Right lobe of liver (tissue), 6 donors: ENCODE measurements at regions not wholly inside any gene's neighbourhood (a gene's known extent, or its start where the extent isn't known, plus 50 kb on each side); places are given as distances from the start of the nearest gene placed in this dataset.

Experiments
- ATAC-seq, 4 donors: fragments of 200-7000 bp; cut with Tn5 transposase; one replicate each; pipeline ENCODE4 v1.9.1; 2020; ENCODE audit warnings: mild to moderate bottlenecking in 4 of 4, moderate library complexity in 4 of 4
- DNase-seq, 3 donors: peaks; one replicate each; pipeline ENCODE4 v3.0.0-alpha.2; 2020
- H3K27ac ChIP-seq, 3 donors: fragments of 200-600 bp; one replicate each; pipeline ENCODE4 v1.8.0; 2022
- H3K27me3 ChIP-seq, 2 donors: fragments of 200-600 bp; one replicate each; pipeline ENCODE4 v1.8.0; 2022
- H3K36me3 ChIP-seq, 4 donors: fragments of 200-600 bp; sonication (generic) in 1 of 4; one replicate each; pipeline versions ENCODE4 v1.5.1 to v1.8.0; 2017 to 2022; ENCODE audit warnings: control low read depth in 1 of 4
- H3K4me1 ChIP-seq, 4 donors: fragments of 200-600 bp; sonication (generic) in 1 of 4; one replicate each; pipeline versions ENCODE4 v1.5.1 to v1.8.0; 2017 to 2022; ENCODE audit warnings: control low read depth in 1 of 4
- H3K4me3 ChIP-seq, 3 donors: fragments of 200-600 bp; one replicate each; pipeline ENCODE4 v1.8.0; 2022
- H3K9me3 ChIP-seq, 4 donors: fragments of 200-600 bp; sonication (generic) in 1 of 4; one replicate each; pipeline versions ENCODE4 v1.5.1 to v1.8.0; 2017 to 2022; ENCODE audit warnings: control low read depth in 1 of 4
- POLR2A ChIP-seq: fragments of 450-650 bp; IDR thresholded peaks from one replicate; pipeline ENCODE4 v1.6.1; 2017; ENCODE audit warnings: antibody characterized with exemption, mild to moderate bottlenecking
- WGBS: methylation state at CpG from one replicate; pipeline ENCODE4 v1.1.6; 2018; ENCODE audit warnings: low coverage, low lambda C conversion rate; ENCODE audit not compliant: insufficient coverage; ENCODE audit errors: missing lambda C conversion rate; 5-methylcytosine and 5-hydroxymethylcytosine counted together
- intact Hi-C, 2 donors: fragments of 100-400 bp; cut with DNase I; formaldehyde crosslinking; loops; one replicate each; pipeline versions ENCODE4 v1.11.2 to v1.14.1; 2022
- TF ChIP-seq, protein P1 (sequence below), 4 donors: fragments of 200-600 bp in 3 of 4; fragments of 450-650 bp in 1 of 4; IDR thresholded peaks; one replicate each; pipeline versions ENCODE4 v1.5.1 to v1.8.0; 2016 to 2022; ENCODE audit warnings: antibody characterized with exemption in 4 of 4, mild to moderate bottlenecking in 2 of 4
- donor health status: DM: no; HTN: yes; CAD: no.
- donor health status: DM: no; HTN: no; CAD: no.
- donor health status: DM: no; HTN: no; CAD: no.
- donor health status: DM: no; HTN: yes; CAD: no.
- donor health status: DM: no; HTN: yes; CAD: no.

DNA sequence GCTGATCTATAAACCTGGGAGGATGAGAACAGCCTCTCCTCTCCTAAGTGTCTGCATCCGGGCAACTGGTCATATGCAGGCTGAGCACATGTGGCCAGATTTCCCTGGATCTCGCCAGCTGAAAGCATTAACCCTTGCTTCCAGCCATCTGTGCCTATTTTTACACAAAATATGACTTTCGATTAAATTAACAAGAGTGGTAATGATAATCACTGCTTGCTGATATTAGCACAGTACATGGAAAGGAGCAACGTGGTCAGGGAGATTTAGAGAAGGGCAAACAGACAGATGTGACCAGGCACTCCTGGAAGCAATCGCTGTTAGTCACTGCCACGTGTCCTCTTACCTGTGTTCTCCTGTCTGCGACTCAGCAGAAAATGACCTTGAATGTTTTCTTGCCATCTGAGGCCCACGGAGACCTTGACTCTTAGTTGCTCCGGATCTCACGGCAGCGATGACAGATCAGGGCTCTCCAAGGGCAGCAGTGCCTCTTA, 59.5 kb upstream of the NPTX2 start:
- no peak overlapping the region for H3K27ac ChIP-seq
- no peak overlapping the region for H3K4me3 ChIP-seq
- no peaks in the 10 kb centered on the region for H3K9me3 ChIP-seq
- no peak for ATAC-seq
- no peaks in the 10 kb centered on the region for H3K4me1 ChIP-seq
- TF ChIP-seq, protein P1, sequence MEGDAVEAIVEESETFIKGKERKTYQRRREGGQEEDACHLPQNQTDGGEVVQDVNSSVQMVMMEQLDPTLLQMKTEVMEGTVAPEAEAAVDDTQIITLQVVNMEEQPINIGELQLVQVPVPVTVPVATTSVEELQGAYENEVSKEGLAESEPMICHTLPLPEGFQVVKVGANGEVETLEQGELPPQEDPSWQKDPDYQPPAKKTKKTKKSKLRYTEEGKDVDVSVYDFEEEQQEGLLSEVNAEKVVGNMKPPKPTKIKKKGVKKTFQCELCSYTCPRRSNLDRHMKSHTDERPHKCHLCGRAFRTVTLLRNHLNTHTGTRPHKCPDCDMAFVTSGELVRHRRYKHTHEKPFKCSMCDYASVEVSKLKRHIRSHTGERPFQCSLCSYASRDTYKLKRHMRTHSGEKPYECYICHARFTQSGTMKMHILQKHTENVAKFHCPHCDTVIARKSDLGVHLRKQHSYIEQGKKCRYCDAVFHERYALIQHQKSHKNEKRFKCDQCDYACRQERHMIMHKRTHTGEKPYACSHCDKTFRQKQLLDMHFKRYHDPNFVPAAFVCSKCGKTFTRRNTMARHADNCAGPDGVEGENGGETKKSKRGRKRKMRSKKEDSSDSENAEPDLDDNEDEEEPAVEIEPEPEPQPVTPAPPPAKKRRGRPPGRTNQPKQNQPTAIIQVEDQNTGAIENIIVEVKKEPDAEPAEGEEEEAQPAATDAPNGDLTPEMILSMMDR (IDR thresholded peaks at IDR 0.05) = no peak
- no peak for TF ChIP-seq POLR2A
- no peak for DNase-seq
- no peaks in the 10 kb centered on the region for H3K27me3 ChIP-seq
- 39% methylated on average over 6 of the region's 11 CpGs for WGBS
- H3K36me3 ChIP-seq = no peaks in the 10 kb centered on the region
- intact Hi-C loops = no loop called here

DNA sequence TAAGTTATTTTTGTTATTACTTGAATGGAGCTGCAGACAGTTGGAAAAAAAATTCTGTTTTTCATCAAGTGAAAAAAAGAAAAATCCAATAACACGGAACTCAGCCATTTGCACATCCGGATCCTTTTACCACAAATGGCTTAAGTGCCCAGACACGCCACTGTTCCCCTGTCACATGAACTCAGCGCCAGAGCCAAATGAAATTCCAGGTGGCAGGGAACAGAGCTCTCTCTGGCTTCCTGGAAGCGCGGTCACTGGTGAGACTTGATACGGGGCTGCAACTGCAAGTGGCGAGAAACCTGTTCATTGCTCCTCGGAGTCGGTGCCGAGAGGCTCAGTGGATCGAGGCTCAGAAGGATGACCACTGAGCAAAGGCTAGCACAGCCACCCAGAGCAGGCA, 60.8 kb upstream of the NPTX2 start:
- H3K36me3 ChIP-seq = no peaks in the 10 kb centered on the region
- no peaks in the 10 kb centered on the region for H3K9me3 ChIP-seq
- TF ChIP-seq, protein P1 (IDR thresholded peaks at IDR 0.05) = no peak
- TF ChIP-seq POLR2A = no peak
- ATAC-seq (no peak), DNase-seq (no peak)
- intact Hi-C loops = no loop called here
- 73% methylated on average over 11 of the region's 12 CpGs for WGBS
- no peaks in the 10 kb centered on the region for H3K4me1 ChIP-seq
- no peak overlapping the region for H3K4me3 ChIP-seq
- no peaks in the 10 kb centered on the region for H3K27me3 ChIP-seq
- no peak overlapping the region for H3K27ac ChIP-seq

DNA sequence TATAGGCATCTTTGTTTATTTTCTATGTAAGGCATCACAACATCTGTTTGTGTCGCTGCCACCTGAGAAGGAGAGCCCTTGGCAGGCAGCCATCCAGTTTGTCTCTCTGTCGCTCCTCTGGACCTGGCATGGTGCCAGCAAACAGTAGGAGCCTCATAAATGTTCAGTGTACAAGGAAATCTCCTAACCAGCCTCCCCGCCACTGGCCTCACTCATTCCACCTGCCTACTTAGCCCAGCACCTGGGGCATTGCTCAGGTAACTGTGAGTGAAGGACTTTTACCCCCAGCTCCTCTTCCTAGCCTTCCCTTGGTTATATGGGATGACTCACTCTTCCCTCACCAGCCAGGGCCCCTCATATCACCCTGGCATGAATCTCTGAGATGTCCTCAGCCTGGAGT, 61.7 kb upstream of the NPTX2 start:
- TF ChIP-seq, protein P1 (IDR thresholded peaks at IDR 0.05) = no peak
- TF ChIP-seq POLR2A = no peak
- Histone ChIP-seq H3K9me3 (no peaks in the 10 kb centered on the region), H3K4me3 (no peak overlapping the region), H3K4me1 (no peaks in the 10 kb centered on the region), H3K27ac (no peak overlapping the region), H3K36me3 (no peaks in the 10 kb centered on the region), H3K27me3 (no peaks in the 10 kb centered on the region)
- ATAC-seq (no peak), DNase-seq (no peak)
- 56% methylated on average over 2 of the region's 3 CpGs for WGBS
- intact Hi-C loops = no loop called here

DNA sequence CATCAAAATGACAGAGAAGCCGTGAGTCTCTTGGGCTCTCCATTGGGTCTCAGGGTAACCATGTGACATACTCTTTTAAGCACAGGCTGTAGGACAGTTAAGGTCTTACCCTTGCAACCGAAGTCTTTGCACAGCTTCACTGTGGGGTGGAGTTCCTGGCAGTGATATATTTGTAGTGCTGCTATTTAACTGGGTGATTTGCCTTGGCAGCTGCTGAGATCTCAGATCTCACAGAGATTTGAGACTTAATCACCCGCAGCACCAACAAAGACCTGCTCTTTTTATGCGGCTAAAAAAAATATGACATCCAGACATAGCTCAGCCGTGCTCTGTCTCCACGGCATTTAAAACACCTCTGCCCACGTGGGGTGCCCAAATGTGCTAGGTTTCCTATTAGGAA, 63.4 kb upstream of the NPTX2 start:
- no peak for ATAC-seq
- DNase-seq = no peak
- no peak overlapping the region for H3K4me3 ChIP-seq
- no peaks in the 10 kb centered on the region for H3K4me1 ChIP-seq
- intact Hi-C loops = no loop called here
- no peaks in the 10 kb centered on the region for H3K27me3 ChIP-seq
- H3K36me3 ChIP-seq = no peaks in the 10 kb centered on the region
- no peak overlapping the region for H3K27ac ChIP-seq
- TF ChIP-seq POLR2A = no peak
- TF ChIP-seq, protein P1 (IDR thresholded peaks at IDR 0.05) = no peak
- 74% methylated on average over 7 of the region's 7 CpGs for WGBS
- H3K9me3 ChIP-seq = no peaks in the 10 kb centered on the region
